Adrenal gland (tissue), 5 donors: ENCODE measurements at regions not wholly inside any gene's neighbourhood (a gene's known extent, or its start where the extent isn't known, plus 50 kb on each side); places are given as distances from the start of the nearest gene placed in this dataset.

ENCODE experiments used
- POLR2A ChIP-seq, 2 donors: fragments of 450-650 bp; IDR thresholded peaks; one replicate each; pipeline ENCODE4 v1.6.1; 2017; ENCODE audit warnings: antibody characterized with exemption in 2 of 2, mild to moderate bottlenecking in 2 of 2, moderate library complexity in 1 of 2
- TF ChIP-seq, protein P1 (sequence below), 6 experiments: fragments of 450-650 bp in 4 of 6; fragments of 200-600 bp in 2 of 6; sonication (generic) in 1 of 6; IDR thresholded peaks; 1 replicate in 5 of 6; 2 replicates in 1 of 6; pipeline versions ENCODE4 v1.5.1 to v1.8.0; 2016 to 2021; ENCODE audit warnings: antibody characterized with exemption in 6 of 6, mild to moderate bottlenecking in 2 of 6, moderate library complexity in 1 of 6
- donor health status: DM: no; HTN: no; CAD: no.

DNA sequence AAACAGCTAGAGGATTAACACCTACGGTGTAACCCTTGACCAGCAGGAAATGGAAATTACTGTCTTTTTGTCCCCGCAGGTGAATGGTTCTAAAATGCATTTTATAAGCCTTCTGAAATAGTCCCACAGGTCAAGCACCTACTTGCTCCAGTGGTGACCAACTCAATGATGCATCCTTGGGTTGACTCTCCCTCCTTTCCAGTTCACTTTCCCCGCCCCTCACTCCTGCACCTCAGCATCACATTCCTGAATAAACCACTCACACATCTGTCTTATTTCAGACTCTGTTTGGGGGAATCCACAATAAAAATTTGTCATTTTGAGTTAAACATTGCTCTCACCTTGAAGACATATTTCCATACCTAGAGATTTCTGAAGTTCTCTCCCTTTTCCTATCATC, 446.0 kb upstream of the TNP1 start:
- no peak for TF ChIP-seq POLR2A (IDR thresholded peaks at IDR 0.05)
- TF ChIP-seq, protein P1, sequence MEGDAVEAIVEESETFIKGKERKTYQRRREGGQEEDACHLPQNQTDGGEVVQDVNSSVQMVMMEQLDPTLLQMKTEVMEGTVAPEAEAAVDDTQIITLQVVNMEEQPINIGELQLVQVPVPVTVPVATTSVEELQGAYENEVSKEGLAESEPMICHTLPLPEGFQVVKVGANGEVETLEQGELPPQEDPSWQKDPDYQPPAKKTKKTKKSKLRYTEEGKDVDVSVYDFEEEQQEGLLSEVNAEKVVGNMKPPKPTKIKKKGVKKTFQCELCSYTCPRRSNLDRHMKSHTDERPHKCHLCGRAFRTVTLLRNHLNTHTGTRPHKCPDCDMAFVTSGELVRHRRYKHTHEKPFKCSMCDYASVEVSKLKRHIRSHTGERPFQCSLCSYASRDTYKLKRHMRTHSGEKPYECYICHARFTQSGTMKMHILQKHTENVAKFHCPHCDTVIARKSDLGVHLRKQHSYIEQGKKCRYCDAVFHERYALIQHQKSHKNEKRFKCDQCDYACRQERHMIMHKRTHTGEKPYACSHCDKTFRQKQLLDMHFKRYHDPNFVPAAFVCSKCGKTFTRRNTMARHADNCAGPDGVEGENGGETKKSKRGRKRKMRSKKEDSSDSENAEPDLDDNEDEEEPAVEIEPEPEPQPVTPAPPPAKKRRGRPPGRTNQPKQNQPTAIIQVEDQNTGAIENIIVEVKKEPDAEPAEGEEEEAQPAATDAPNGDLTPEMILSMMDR (IDR thresholded peaks at IDR 0.05) = no peak
